HG03039 (cell line): ENCODE measurements at regions not wholly inside any gene's neighbourhood (a gene's known extent, or its start where the extent isn't known, plus 50 kb on each side); places are given as distances from the start of the nearest gene placed in this dataset.
"Not testable (repeated sequence)": the region's sequence is repeated elsewhere in the genome, so short reads cannot be mapped to it uniquely, and the experiment has no call there.

ENCODE experiments used
- ATAC-seq: cut with Tn5 transposase; IDR thresholded peaks from one replicate; pipeline ENCODE4 v1.9.1; 2021; ENCODE audit warnings: mild to moderate bottlenecking, moderate library complexity; ENCODE audit not compliant: unreplicated experiment

DNA sequence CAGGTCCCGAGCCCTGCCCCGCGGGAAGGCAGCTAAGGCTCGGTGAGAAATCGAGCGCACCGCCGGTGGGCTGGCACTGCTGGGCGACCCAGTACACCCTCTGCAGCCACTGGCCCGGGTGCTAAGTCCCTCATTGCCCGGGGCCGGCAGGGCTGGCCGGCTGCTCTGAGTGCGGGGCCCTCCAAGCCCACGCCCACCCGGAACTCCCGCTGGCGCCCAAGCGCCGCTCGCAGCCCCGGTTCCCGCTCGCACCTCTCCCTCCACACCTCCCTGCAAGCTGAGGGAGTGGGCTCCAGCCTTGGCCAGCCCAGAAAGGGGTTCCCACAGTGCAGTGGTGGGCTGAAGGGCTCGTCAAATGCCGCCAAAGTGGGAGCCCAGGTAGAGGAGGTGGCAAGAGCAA, 63.2 kb upstream of the IER3 start:
- ATAC-seq: not testable (repeated sequence)

DNA sequence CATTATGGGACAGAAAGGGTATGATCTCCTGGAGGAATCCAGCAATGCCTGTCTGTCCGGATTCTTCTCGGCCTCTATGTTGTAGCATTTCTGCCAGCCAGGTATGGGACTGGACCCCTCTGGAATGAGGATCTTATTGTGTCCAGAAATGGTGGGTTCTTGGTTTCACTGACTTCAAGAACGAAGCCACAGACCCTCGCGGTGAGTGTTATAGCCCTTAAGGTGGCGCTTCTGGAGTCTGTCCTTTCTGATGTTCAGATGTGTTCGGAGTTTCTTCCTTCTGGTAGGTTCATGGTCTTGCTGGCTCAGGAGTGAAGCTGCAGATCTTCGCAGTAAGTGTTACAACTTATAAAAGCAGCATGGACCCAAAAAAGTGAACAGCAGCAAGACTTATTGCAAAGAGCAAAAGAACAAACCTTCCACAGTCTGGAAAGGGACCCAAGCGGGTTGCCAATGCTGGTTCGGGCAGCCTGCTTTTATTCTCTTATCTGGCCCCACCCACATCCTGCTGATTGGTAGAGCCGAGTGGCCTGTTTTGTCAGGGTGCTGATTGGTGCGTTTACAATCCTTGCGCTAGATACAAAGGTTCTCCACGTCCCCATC, 62.3 kb upstream of the IER3 start:
- no peak for ATAC-seq

DNA sequence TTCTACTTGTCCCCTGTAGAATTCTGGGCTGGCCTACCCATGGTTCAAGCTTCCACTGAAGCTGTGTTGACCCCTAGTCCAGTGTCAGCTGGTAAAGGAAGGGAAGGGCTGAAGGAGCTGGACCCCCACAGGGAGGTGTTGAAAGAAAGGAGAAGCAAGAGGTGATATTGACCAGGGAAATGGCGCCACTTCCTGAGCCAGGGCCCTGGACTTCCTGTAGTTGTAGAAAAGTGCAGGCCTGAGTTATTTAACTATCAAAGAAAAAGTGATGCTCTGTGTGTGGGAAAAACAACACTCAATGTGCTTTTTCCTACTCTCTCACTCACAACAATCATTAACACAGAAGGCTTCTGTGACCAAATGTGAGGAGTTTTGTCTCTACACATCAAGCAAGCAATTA, 60.0 kb upstream of the IER3 start:
- no peak for ATAC-seq

DNA sequence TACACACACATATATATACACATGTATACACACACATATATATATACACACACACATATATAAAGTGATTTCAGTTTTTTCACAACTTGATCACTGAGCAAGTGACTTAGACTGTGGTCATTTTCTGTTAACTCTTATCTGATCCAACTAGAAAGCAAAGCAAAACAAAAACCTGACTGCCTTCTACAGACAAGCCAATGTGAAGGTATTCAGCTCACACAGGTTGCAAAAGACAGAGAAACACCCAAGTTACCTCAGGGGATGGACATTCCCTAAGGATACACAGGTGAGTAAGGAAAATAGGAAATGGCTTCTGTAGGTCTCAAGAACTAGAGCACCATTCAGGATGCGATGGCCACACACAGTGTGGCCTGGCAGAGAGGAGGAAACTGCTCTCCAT, 58.4 kb upstream of the IER3 start:
- ATAC-seq: no peak

DNA sequence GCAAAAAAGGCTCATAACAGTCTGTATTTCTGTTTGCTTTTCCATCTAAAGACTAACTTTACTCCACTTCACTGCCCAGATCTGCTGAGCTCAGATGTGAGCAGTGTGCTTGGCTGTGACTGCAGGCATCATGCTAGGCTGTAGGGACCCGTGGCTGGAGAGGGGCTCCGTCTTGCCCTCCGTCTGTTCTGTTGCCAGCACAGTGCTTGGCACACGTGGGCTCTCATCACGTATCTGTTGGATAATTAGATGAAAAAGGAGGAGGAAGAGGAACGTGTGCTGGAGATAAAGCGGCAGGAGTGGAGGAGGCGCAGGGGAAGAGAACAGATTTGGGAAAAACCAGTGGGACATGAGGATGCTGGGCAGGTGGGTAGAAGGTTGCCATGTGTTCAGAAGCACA, 57.6 kb upstream of the IER3 start:
- ATAC-seq: no peak

DNA sequence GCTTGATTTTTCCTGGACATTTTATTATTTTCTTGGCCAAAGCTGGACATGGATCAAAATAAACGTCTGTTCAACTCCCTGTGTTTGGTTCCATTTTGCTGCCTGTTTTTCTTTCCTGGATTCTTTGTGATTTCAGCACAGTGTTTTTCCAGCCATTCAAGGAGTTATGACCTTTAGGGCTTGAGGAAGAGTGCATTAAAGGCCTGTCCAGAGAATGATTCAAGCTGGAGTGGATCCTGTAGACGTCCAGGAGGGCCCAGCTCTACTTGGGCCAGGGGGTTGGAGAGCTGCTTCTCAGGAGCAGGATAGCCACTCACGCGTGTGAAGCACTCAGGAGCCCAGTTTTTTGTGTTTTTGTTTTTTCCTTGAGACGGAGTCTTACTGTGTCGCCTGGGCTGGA, 56.5 kb upstream of the IER3 start:
- no peak for ATAC-seq

DNA sequence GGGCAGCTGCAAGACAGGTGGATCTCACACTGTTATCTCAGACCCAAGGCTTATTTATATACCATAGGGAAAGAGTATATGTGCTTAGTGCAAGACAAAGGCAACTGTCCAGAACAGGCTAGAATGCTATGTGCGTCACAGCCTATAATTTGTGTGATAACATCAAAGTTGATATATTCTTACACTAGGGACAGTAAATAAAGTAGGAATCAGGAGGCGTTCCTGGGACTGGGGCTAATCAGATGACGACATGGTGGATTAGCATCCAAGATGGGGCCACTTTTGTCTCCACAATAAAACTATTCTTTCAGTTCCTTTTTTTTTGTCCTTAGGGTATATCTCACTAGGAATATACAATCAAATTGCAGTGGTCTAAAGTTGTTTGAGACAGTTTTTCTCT, 54.9 kb upstream of the IER3 start:
- no peak for ATAC-seq

DNA sequence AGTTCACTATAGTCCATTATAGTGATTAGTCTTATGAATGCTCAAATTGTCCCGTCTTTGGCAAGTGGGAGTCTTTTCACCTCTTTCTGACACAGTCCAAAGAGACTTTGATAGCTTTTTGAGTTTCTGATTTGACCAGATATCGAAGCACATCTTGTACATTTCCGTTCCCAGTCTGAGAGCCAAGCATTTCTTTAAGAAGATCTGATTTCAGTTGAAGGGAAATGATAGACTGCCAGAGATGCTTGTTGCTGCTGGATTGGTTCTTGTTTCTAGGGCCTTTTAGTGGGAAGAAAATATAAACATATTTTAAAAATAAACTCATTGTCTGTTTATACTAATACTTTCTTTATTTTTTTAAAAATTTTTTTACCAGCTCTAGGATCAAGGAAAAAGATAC, 54.1 kb upstream of the IER3 start:
- ATAC-seq: no peak

DNA sequence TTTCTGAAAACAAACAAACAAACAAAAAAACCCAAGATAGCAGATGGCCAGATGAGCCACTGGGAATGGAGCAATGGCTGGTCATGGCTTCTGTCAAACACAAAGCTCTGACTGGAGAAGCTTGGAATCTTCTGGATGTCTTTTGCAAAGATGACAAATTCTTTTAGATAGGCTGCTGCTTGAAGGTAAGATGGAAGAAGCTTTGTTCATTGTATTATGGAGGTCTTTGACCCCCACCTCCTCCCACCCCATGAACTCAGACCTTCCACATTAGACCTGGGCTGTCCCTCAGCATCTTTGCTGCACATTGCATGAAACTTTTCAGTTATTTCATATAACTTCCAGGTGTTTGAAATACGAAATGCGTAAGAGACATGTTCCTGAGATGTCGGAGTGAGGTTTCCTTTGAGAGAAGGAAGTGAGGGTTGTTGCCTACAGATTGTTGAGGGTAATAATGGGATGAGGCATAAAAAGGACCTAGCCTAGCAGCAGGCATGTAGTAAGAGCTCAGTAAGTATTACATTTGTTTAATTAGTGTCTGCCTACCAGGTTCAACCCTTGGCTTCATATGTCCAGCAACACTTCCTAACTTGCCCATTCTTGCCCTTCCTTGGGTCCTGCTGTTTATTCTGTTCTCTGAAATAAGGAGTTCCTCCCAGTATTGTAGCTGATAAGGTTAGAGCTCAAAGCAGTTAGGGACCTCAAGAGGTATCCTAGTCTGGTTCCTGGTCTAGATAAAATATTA, 51.4 kb upstream of the IER3 start:
- ATAC-seq: no peak
